ENCODE measurements at regions not wholly inside any gene's neighbourhood (a gene's known extent, or its start where the extent isn't known, plus 50 kb on each side); places are given as distances from the start of the nearest gene placed in this dataset.
"Not testable (repeated sequence)": the region's sequence is repeated elsewhere in the genome, so short reads cannot be mapped to it uniquely, and the experiment has no call there.

DNA sequence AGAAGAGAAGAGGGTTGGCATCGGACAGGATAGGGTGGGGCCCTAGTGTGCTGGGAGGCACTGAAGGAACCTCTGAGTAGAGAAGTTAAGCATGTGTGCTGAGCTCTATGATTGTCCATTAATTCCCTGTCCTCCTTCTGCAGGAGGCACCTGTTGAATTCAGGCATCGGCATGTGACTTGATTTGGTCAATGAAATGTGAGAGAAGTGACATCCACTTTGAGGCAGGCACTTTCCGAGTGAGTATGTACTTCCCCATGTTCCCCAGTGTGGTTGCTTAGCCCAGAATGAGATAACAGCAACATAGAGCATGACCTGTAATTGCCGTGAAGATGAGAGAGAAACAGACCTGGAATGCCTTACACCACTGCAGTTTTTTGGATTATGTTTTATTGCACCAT lies 224.8 kb downstream of the RPLP1 start:
- no peak for DNase-seq (ENCODE audit: low read depth, low spot score)
- POLR2A ChIA-PET: no interaction called here
- TF ChIP-seq, protein P1, sequence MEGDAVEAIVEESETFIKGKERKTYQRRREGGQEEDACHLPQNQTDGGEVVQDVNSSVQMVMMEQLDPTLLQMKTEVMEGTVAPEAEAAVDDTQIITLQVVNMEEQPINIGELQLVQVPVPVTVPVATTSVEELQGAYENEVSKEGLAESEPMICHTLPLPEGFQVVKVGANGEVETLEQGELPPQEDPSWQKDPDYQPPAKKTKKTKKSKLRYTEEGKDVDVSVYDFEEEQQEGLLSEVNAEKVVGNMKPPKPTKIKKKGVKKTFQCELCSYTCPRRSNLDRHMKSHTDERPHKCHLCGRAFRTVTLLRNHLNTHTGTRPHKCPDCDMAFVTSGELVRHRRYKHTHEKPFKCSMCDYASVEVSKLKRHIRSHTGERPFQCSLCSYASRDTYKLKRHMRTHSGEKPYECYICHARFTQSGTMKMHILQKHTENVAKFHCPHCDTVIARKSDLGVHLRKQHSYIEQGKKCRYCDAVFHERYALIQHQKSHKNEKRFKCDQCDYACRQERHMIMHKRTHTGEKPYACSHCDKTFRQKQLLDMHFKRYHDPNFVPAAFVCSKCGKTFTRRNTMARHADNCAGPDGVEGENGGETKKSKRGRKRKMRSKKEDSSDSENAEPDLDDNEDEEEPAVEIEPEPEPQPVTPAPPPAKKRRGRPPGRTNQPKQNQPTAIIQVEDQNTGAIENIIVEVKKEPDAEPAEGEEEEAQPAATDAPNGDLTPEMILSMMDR (IDR thresholded peaks at IDR 0.05; ENCODE audit: insufficient read depth, low read length, missing control alignments): no peak
- CTCF ChIA-PET: no interaction called here
- no peak overlapping the region for H3K4me3 ChIP-seq (ENCODE audit: low read depth, low read length)

DNA sequence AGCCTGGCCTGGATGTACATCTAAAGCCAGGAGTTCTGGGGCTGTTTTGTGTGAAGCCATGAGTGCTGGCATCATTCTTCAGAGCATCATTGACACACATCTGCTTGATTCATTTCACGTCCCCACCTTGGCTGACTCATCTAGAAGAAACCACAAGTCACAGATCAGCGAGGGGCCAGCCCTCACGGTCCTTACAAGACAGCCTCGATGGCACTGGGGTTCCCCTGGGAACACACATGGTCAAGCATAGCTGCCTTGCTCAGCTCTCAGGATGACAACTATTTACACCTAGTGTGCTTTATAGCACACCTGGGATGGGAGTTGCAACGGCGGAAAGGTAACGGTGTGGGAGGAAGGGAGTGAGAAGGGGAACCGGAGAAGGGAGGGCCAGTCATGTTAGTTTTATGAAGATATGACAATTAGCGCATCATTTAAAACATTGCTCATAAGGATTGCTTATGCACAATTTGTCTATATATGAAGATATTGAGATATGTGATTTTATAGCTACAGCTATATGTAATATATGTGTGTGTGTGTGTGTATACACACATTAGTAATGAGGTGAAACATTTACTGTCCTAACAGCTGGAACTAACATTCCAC lies 227.1 kb downstream of the RPLP1 start:
- TF ChIP-seq, protein P1 (IDR thresholded peaks at IDR 0.05; ENCODE audit: insufficient read depth, low read length, missing control alignments): no peak
- POLR2A ChIA-PET: no interaction called here

DNA sequence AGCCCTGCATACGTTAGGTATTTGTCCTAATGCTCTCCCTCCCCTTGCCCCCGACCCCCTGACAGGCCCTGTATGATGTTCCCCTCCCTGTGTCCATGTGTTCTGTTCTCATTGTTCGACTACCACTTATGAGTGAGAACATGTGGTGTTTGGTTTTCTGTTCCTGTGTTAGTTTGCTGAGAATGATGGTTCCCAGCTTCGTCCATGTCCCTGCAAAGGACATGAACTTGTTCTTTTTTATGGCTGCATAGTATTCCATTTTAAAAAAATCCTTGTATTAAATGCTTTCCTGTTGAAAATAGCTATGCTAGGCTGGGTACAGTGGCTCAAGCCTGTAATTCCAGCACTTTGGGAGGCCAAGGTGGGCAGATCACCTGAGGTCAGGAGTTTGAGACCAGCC lies 232.2 kb downstream of the RPLP1 start:
- CTCF ChIA-PET: interaction anchor here (1.6 kb wide), 1 partner anchor 803 kb away, joined by 3 read pairs; no protein-coding TSS in a partner anchor
- POLR2A ChIA-PET; H3K4me3 ChIP-seq (ENCODE audit: low read depth, low read length); DNase-seq (ENCODE audit: low read depth, low spot score): not testable (repeated sequence)

More for the DNA sequence above, 227.1 kb downstream of the RPLP1 start:
- no peak for DNase-seq (ENCODE audit: low read depth, low spot score)
- CTCF ChIA-PET: no interaction called here
- no peak overlapping the region for H3K4me3 ChIP-seq (ENCODE audit: low read depth, low read length)

DNA sequence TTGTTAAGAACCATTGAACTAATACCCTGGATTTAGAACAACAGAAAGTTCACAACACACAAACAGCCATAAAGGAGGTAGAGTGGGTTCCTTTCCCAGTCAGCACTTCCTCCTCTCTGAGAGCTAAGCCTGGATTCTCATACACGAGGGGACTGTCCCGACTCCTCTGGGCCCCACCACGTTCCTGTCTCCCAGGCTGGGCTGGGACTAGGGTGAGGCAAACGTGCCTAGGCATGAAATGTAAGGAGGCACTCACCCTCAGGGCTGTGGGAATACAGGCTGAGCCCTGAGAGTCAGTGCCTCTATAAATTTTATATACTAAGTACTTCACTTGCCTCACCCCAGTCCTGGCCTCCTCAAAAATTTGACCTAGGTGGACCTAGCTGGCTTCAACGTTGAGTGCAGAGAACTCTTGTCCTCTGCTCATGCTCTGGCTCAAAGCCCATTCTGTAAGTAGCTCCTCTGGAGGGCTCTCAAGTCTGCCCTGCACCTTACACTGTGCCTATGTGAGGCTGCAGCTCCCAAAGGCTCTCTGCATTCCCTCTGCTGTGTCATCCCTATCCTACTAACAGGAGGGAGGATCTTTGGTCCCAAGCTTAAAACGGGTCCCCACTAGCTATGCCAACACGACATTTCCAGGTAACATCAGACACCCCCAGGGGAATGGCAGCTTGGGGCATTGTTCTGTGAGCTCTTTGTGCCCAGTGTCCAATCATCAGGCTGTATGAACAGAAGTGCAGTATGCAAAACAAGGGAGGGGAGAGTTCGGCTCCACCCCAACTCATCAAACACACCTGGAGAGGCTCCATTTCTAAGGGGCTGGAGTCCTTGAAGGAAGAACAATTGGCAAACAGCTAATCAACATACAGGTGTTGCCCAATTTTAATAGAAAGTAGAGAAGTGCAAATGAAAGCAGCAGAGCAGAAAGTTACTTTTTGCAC lies 233.2 kb downstream of the RPLP1 start:
- H3K4me3 ChIP-seq (ENCODE audit: low read depth, low read length): no peak overlapping the region
- no peak for DNase-seq (ENCODE audit: low read depth, low spot score)
- CTCF ChIA-PET: no interaction called here
- TF ChIP-seq, protein P1 (IDR thresholded peaks at IDR 0.05; ENCODE audit: insufficient read depth, low read length, missing control alignments): no peak
- POLR2A ChIA-PET: no interaction called here

DNA sequence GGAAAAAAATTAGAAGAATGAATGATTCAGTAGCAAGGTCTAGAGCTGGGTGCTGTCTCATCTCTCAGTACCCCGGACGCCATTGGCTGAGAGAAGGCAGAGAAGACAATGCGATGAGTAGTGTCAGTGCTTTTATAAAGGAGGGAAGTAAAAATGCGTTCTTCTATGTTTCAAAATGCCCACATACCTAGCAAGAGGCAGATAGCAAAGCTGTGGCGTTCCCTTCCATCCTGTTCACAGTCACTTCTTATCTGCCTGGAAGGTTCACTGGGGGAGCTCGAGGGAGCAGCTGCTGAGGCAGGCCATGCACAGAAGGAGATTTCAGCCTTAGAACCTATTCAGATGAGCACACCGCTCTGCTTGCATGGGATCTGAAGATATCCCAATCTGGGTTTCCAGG lies 234.0 kb downstream of the RPLP1 start:
- H3K4me3 ChIP-seq (ENCODE audit: low read depth, low read length): no peak overlapping the region
- TF ChIP-seq, protein P1 (IDR thresholded peaks at IDR 0.05; ENCODE audit: insufficient read depth, low read length, missing control alignments): no peak
- ChIA-PET POLR2A (no interaction called here), CTCF (no interaction called here)
- no peak for DNase-seq (ENCODE audit: low read depth, low spot score)

DNA sequence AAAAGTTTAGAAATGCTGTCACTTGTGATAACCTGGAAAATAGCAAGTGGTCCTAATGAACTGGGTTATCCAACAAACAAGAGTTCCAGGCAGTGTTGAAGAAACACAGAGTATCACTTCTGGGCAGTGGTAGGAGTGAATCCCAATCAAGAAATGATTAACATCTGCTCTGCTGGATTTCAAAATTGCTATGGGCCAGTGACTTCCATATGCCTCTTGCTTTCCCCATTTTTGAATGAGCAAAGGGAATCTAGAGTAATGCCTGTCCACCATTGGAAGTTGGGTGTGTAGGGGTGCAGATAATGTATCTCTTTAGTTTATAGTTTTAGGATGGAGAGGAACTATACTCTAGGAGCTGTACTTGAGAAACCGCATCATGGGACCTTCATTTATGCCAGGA lies 236.5 kb downstream of the RPLP1 start:
- CTCF ChIA-PET: no interaction called here
- no peak overlapping the region for H3K4me3 ChIP-seq (ENCODE audit: low read depth, low read length)
- DNase-seq (ENCODE audit: low read depth, low spot score): no peak
- TF ChIP-seq, protein P1 (IDR thresholded peaks at IDR 0.05; ENCODE audit: insufficient read depth, low read length, missing control alignments): no peak
- POLR2A ChIA-PET: no interaction called here
